ENCODE measurements at regions not wholly inside any gene's neighbourhood (a gene's known extent, or its start where the extent isn't known, plus 50 kb on each side); places are given as distances from the start of the nearest gene placed in this dataset.

- TF ChIP-seq EZH2 (IDR thresholded peaks at IDR 0.05; ENCODE audit: low read length), result no peak
- no peak for TF ChIP-seq CTCF (optimal IDR thresholded peaks at IDR 0.05 in 1 of 3, IDR thresholded peaks at IDR 0.05 in 1 of 3, conservative IDR thresholded peaks at IDR 0.05 in 1 of 3; ENCODE audit: extremely low read depth in 1 of 3, insufficient read depth in 2 of 3, low read length in 3 of 3)
Observed at GRCh38 chr4:14070289-14070880, 442.9 kb upstream of the BOD1L1 start.
